ENCODE measurements at regions not wholly inside any gene's neighbourhood (a gene's known extent, or its start where the extent isn't known, plus 50 kb on each side); places are given as distances from the start of the nearest gene placed in this dataset.
"Not testable (repeated sequence)": the region's sequence is repeated elsewhere in the genome, so short reads cannot be mapped to it uniquely, and the experiment has no call there.

DNA sequence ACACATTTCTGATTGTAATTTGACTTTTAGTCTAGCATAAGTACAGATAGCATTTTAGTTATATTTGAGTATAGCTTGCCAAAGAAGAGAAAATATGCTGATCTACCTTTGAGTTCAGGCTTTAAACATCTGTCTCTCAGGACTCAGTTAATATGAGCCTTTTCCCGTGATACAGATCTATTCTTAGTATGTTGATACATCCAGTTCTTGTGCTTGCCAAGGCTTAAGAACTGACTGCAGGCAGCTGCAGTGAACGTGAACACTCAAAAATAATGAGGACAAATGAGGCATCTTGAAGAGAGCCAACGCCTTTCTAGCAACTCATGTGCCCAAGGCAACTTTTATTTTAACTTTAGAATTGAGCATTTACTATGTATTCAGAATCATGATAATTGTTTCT, 325.5 kb downstream of the SI start:
- peak; percentile 17 to 57 (median 24) for DNase-seq

DNA sequence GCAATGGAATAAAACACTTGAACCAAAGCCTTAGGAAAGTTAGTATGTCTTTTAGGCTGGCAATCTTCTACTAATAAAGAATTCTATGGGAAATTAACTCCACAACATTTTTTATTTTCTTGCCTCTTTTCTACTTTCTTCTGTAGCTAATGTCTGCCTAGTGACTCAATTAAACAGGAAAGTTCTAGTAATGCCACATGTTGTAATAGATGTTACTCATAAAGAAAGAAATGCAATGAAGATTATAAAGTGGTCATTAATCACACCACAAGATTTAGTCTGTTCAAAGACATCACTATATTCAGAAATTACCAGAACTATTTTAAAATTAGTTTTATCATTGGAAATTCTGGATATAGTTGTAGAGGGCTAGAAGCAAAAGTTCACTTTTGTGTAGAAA, 329.7 kb downstream of the SI start:
- DNase-seq = no peak

DNA sequence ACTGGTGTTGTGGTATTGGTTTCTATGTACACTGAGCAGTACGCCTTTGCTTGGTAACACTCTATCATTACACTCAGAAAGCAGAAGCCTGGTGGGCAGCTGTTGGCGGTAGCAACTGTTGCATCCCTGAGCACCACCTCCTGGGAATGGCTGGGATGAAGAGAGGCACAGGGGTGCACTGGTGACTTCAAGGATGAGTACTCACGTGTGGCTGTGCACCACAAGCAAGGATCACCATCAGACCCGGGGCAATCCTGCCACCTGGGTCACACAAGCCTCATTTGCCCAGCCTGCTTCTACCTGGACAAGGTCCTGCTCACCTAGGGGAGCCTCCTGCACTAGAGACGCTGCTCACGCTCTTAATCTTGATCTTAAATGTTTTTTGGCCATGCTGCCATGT, 336.4 kb downstream of the SI start:
- no peak for DNase-seq

DNA sequence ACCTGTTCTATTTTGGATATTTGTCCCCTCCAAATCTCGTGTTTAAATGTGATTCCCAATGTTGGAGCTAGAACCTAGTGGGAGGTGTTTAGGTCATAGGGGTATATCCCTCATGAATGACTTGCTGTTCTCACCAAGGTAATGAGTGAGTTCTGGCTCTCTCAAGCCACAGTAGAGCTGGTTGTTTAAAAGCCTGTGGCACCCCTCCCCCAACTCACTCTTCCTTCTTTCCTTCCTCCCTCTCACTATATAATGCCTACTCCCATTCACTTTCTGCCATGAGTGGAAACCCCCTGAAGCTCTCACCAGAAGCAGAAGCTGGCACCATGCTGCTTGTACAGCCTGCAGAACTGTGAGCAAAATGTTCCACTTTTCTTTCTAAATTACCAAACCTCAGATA, 341.1 kb downstream of the SI start:
- no peak for DNase-seq

DNA sequence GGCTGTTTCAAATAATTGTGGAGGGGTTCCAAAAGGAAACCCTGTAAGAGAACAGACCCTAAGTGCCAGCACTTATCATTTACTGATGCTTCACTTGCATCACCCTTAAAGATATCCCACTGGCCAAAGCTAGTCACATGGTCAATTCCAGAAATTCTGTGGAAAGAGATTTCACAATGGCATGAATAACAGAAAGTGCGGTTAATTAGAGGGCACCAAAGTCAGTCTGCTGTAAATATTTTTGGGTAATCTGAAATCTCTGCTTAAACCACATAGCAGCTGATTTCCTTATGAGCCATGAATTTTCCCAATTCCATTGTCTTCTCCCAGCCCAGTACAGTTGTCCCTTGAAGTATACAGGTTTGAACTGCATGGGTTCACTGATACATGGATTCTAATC, 346.1 kb downstream of the SI start:
- no peak for DNase-seq

DNA sequence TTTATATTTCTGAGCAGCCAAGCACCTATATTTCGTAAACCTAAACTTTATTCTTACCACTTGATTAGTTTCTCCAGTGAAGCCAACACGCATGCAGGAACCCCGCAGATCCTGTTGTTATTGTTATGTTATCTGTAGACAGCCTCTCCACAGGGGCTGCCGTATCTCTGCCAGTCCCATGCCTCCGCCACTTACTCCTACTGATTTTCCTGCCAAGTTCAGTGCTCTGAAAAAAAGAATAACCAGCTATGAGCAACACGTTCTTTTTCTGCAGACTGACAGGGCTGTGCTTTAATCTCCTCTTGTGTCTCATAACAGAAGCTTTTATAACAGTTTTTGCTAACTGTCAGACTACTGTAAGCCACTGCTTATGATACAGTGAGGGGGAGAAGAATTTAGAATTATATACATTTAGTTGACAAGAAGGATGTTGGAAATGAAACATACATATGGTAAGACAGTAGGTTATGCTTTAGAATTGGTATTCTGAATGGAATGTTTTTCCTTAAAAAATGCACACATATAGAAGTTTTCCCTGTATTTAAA, 347.4 kb downstream of the SI start:
- no peak for DNase-seq

DNA sequence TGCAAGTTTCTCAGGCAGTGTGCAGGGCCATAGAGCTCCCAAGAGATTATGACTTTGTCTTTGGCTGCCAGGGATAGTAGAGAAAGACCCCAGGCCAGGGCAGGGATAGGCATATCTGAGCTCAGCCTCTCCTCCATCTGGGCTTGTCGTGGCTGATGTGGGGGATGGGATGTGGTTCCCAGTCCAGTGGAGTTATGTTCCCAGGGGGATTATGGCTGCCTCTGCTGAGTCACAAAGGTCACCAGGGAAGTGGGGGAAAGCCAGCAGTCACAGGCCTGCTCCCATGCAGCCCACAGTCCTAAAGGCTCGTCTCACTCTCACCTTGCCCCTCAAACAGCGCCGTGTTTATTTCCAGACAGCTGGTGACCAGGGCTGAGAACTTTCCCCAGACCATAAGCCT, 354.9 kb downstream of the SI start:
- DNase-seq = no peak

DNA sequence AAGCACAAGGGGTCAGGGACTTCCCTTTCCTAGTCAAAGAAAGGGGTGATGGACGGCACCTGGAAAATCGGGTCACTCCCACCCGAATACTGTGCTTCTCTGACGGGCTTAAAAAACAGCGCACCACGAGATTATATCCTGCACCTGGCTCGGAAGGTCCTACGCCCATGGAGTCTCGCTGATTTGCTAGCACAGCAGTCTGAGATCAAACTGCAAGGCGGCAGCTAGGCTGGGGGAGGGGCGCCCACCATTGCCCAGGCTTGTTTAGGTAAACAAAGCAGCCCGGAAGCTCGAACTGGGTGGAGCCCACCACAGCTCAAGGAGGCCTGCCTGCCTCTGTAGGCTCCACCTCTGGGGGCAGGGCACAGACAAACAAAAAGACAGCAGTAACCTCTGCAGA, 375.5 kb downstream of the SI start:
- DNase-seq = not testable (repeated sequence)

DNA sequence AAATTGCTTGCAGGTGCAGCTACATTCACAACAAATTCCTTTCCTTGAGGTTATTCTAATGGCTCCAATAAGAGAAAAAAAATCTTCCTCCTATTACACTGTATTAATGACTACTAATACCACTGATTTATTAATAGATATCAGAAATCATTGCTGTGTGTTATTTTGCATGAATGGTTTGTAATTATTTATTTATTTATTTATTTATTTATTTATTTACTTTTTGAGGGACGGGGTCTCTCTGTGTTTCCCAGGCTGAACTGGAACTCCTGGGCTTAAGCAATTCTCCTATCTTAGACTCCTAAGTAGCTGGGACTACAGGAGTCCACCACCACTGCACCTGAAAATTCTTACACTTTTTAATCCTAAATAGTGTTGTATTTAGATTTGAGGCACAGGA, 390.4 kb downstream of the SI start:
- DNase-seq = no peak

DNA sequence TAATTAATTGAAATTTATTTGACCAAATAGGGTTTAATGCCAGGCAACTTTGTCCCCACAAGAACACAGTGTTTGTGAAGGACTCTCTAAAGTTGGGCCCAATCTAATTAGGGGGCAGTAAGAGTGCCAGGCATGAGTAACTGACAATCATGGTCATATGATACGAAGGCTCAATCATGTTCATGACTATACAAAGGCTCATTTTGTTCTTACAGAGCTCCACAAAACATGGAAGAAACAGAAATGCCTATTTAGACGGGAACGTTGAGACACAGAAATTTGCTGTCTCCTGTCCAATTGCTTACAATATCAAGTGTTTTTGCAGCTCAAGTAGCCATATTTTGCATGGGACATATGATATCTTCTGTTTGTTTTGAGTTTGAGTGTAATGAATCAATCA, 391.1 kb downstream of the SI start:
- DNase-seq = no peak

DNA sequence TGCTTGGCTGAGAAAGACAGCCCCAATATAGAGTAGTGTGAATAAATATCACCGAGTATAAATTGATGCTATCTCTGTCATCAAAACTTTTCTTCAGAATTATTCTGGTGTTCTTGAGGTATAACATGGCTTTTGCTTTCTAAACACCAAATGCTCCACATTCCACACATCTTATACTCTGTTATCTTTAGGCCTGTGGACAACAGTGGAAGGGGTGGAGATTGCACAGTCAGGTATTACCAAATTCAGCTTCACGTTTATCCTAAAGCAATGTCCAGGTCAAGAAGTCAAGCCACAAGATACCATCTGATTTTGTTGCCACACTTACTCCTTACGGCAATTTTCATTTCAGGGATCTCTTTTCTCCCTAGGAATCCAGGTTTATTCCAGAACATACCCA, 394.8 kb downstream of the SI start:
- DNase-seq = no peak

DNA sequence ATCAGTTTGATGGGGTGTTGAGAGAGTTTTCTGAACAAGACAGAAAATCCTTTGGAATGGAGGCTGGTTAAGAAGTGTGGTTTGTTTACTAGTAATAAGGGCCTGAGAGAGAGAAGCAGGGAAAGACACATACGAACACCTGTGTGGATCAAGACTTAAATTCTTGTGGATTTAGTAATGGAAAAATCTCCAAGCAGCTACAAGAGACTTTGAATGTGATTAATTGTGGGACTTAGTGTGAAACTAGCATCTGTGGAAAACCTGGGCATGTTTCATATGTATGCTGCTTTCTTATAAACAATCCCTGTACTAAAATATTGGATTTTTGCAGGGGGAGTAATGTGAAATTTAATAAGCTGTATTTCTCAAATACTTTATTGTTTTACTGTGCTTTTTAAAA, 399.1 kb downstream of the SI start:
- DNase-seq = no peak

DNA sequence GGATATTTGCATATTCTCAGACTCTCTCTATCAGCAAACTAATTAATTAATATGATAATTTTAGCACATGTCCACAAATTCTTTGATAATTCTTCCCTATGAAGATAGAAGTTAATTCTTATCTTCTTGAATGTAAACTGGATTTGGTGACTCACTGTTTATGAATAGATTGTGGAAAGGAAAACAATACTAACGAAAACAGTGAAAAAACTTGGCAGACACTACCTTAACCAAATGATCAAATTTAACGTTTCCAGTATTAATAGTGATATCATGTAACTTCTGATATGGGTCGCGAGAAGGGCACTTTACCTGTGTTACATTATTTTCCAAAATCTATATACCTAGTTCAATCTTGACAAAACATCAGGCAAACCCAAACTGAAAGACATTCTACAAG, 401.0 kb downstream of the SI start:
- DNase-seq = no peak

DNA sequence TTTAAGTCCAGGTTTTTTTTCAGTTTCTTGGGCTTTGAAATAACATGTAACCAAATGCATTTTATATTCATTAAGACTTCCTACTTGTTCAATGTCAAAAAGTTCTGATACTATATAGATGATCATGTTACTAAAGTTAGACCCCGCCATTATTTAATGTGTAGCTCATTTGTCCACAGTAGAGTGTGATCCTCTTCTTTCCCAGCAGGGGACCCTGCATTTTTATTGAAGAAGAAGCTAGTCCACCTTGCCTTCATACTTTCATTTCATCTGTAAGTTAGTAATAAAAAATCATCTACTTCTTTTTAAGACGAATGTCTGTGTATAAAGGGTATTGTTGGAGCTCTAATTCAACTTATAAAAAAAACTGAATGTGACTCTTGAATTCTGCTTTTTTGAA, 404.6 kb downstream of the SI start:
- DNase-seq = no peak

DNA sequence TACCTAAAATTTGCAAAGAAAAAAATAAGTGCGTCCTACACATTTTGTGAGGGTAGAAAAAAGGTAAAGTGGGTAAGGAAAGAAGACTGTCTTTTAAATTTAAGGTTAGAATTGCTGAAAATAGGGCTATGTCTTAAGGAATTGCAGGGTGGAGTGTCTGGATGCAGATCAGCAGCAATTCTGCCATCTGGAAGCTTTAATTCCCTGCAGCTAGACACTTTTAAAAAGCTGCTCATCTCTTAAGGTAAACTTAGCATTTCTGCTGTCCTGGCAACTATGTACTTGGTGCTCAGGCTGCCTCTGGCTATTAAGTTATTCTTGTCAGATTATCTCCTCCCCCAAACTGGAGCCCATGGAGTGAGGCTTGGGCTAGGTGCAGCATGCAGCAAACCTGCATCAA, 420.2 kb downstream of the SI start:
- peak in 1 of 3 donors; percentile 2 for DNase-seq

DNA sequence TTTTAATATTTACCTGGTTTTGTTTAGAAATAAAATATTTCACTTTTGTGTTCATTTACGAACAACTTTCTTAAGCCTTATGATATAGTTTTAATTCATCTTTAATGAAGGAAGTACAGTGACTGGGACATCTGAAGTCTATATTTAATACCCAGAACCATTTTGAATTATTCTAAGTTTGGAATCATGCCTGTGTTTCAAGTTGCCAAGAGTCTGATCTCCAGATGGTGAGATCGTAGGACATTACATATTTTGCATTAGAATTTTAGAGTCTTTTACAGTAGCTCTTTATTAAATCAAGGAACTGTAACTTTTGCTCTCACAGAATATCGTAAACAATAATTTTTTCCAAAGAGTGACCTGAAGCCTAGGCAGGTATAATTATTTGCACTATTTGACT, 420.7 kb downstream of the SI start:
- peak in 1 of 3 donors; percentile 16 for DNase-seq

DNA sequence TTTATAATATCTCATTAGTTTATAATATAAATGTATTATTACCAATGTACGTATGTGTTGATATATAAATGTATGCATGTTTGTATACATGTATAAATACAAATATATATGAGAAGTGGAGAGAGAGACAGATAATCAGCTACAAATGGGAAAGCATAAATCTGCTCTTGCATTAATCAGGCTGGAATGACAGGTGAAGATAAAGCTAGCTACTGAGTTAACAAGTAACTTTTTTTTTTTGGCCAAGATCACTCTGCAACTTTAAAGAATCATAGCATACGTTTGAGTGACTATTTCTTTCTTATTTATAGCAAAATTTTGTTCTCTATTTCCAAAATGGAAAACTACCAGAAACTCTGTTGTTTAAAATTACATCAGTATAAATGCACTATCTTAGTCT, 422.8 kb downstream of the SI start:
- DNase-seq = no peak

DNA sequence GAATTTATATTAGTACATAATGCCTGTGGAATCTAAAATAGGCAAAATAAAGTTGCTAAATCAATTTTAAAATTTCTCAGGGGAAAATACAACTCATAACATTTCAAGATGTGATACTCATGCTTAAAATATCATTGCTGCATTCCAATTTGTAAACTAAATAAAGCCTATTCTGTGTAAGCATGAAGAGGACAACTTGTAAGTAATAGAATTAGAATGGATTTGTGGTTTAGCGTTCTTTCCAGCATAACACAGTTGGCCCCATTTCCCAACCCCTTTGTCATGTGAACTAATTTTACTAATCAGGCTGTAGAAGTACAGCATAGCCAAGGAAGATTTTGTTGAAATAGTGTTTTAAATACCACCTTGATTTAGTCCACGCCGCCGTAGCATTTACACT, 437.2 kb downstream of the SI start:
- peak; percentile 22 to 45 (median 27) for DNase-seq

DNA sequence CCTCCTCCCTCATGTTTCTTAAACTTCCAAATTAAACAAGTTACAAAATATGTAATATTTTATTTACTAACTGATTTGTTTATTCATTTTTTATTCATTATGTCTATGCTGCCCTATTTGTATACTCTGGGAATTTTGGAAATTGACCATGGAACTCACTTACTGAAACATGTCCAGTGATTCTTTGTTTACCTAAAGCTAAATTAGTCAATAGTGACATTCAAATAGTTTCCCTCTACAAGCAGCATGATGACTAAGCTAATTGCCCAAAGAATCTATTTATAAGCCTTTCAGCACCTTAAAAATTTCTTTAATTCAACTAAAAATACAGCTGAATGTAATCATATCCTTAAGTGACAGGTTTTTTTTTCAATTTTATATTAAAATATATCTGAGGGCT, 437.7 kb downstream of the SI start:
- peak in 2 of 3 donors; percentile 9 to 12 for DNase-seq

DNA sequence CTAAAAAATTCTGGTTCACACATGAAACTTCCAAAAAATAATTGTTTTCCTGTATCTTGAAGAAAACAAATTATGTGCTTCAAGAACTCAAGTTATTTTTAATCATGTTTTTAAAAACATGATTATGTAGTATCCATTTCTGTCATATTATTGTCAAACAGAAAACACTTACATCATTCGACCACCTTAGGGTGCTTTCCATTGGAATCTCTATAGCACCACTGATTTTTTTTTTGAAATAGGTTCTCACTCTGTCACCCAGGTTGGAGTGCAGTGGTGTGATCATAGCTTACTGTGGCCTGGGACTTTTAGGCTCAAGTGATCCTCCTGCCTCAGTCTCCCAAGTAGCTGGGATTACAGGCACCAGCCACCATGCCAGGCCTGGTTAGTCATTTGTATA, 457.3 kb downstream of the SI start:
- no peak for DNase-seq

DNA sequence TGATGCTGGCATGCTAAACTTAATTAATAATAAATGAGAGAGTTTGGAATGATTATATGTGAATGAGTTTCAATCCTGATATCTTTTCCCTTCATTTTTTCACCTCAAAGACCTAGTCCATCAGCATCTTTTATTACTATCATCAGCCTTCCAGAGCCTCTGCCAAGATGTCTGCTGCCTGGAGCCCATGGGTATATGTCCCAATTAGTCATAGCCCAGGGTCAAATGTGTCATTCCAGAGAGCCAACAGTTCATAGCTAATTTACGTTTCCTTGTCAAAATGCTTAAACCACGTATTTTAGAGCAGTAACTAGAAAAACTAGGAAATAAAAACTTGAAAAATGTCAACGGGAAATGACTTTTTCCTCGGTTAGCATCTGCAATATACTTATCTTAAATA, 457.9 kb downstream of the SI start:
- DNase-seq = no peak

DNA sequence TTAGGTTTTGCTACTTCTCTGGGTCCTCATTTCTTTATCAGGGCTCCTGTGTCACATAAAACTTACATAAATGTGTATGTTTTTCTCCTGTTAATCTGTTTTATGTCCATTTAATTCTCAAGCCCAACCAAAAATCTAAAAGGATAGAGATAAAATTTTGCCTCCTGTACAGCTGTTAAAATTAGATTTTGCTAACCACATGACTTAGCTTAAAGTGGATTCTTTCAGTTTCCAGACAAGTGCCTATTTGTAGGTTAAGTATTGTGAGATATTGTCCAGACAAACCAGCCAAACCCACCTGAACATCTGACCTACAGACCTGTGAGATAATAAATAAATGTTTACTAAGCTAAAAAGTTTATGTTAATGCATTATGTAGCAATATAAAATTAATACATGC, 465.5 kb downstream of the SI start:
- no peak for DNase-seq

DNA sequence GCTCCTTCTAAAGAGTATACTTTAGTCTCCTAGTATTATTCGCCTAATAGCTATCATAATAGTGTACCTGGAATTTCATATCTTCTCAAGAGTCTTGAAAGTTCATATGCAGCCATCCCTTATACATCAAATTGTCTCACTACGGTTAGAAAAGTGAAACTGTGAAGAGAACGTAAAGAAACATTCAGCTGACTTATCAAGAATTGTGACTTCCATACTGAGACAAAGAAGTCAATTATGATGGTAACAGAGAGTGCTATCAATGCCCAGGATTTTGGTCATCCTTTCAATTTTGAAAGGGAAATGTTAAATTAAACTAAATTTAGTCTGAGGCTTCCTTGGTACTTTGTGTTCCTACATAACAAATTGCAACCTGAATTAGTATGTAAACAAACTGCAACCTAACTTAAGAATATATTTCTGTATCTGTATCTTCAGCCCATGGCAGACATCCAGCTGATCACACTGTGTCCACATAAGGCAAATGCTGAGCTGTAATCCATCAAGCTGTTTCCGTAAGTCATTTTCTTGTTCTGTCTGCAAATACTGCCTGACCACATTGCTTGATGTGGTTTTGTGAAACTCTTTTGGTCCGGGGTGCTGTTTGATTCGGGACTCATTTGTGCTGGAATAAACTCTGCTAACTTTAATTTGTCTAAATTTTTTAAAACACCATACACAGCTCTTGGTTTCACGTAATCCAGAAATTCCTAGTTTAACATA, 469.6 kb downstream of the SI start:
- no peak for DNase-seq

DNA sequence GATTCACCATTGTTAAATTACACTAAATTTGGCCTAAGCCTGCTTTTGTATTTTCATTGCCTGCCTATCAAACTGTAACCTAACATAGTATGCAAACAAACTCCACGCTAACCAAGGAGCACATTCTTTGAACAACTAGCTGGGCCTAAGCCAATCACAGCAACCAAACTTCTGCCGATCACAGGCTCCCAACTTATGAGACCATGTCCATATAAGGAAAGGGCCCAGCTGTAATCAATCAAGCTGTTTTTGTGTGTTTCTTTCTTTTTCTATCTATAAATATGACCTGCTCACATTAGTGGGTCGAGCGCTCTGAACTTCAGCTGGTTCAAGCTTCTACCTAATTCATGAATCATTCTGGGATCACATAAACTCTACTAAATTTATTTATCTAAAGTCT, 473.6 kb downstream of the SI start:
- DNase-seq = no peak

Measured in muscle of back (tissue), 3 donors.